Gastroesophageal sphincter (tissue), 3 donors: ENCODE measurements at regions not wholly inside any gene's neighbourhood (a gene's known extent, or its start where the extent isn't known, plus 50 kb on each side); places are given as distances from the start of the nearest gene placed in this dataset.

Source experiments
- POLR2A ChIP-seq, 2 donors: fragments of 450-650 bp; IDR thresholded peaks; one replicate each; pipeline ENCODE4 v1.6.1; 2017; ENCODE audit warnings: antibody characterized with exemption in 2 of 2, mild to moderate bottlenecking in 2 of 2, moderate library complexity in 1 of 2
- POLR2AphosphoS5 ChIP-seq: sonication (generic); formaldehyde crosslinking; IDR thresholded peaks from one replicate; pipeline ENCODE4 v1.6.1; 2017; ENCODE audit warnings: antibody characterized with exemption
- TF ChIP-seq, protein P1 (sequence below), 4 experiments: fragments of 200-600 bp in 2 of 4; fragments of 450-650 bp in 2 of 4; sonication (generic) in 1 of 4; IDR thresholded peaks; one replicate each; pipeline ENCODE4 v1.5.1; 2017 to 2019; ENCODE audit warnings: antibody characterized with exemption in 4 of 4, mild to moderate bottlenecking in 2 of 4, moderate library complexity in 2 of 4

- TF ChIP-seq POLR2A (IDR thresholded peaks at IDR 0.05) (no peak), POLR2AphosphoS5 (no peak)
- TF ChIP-seq, protein P1, sequence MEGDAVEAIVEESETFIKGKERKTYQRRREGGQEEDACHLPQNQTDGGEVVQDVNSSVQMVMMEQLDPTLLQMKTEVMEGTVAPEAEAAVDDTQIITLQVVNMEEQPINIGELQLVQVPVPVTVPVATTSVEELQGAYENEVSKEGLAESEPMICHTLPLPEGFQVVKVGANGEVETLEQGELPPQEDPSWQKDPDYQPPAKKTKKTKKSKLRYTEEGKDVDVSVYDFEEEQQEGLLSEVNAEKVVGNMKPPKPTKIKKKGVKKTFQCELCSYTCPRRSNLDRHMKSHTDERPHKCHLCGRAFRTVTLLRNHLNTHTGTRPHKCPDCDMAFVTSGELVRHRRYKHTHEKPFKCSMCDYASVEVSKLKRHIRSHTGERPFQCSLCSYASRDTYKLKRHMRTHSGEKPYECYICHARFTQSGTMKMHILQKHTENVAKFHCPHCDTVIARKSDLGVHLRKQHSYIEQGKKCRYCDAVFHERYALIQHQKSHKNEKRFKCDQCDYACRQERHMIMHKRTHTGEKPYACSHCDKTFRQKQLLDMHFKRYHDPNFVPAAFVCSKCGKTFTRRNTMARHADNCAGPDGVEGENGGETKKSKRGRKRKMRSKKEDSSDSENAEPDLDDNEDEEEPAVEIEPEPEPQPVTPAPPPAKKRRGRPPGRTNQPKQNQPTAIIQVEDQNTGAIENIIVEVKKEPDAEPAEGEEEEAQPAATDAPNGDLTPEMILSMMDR (IDR thresholded peaks at IDR 0.05): no peak
Measured at GRCh38 chr16:76913046-76913445, 277.9 kb upstream of the MON1B start.
